H9 (cell line): ENCODE measurements at regions not wholly inside any gene's neighbourhood (a gene's known extent, or its start where the extent isn't known, plus 50 kb on each side); places are given as distances from the start of the nearest gene placed in this dataset.

Experiments used
- DNase-seq: peaks from one replicate; pipeline ENCODE4 v3.0.0-alpha.2; 2017
- H2AFZ ChIP-seq: one replicate; pipeline ENCODE4 v1.6.1; 2013; ENCODE audit warnings: mild to moderate bottlenecking, low read length, control low read depth, moderate library complexity
- H2AK5ac ChIP-seq: 2 replicates; pipeline ENCODE4 v1.6.1; 2013; ENCODE audit warnings: low read length, control low read depth, mixed read lengths; ENCODE audit not compliant: insufficient read length
- H2BK120ac ChIP-seq: one replicate; pipeline ENCODE4 v1.6.1; 2013; ENCODE audit warnings: low read depth, mild to moderate bottlenecking, low read length, control low read depth, inconsistent platforms; ENCODE audit not compliant: poor library complexity, severe bottlenecking
- H2BK12ac ChIP-seq: 2 replicates; pipeline ENCODE4 v1.6.1; 2013; ENCODE audit warnings: low read length, control low read depth, mixed read lengths, low read depth; ENCODE audit not compliant: insufficient read length
- H2BK15ac ChIP-seq: 2 replicates; pipeline ENCODE4 v1.6.1; 2013; ENCODE audit warnings: low read depth, low read length, control low read depth
- H2BK20ac ChIP-seq: one replicate; pipeline ENCODE4 v1.6.1; 2013; ENCODE audit warnings: low read depth, mild to moderate bottlenecking, low read length, control low read depth, inconsistent platforms; ENCODE audit not compliant: poor library complexity, severe bottlenecking
- H2BK5ac ChIP-seq: 2 replicates; pipeline ENCODE4 v1.6.1; 2013; ENCODE audit warnings: low read length, control low read depth, mixed read lengths; ENCODE audit not compliant: insufficient read length
- H3K14ac ChIP-seq: 2 replicates; pipeline ENCODE4 v1.6.1; 2013; ENCODE audit warnings: low read length, control low read depth; ENCODE audit not compliant: insufficient read depth
- H3K18ac ChIP-seq: 2 replicates; pipeline ENCODE4 v1.6.1; 2013; ENCODE audit warnings: low read depth, mild to moderate bottlenecking, mixed read lengths, low read length, control low read depth; ENCODE audit not compliant: insufficient read length
- H3K23ac ChIP-seq: 2 replicates; pipeline ENCODE4 v1.6.1; 2013; ENCODE audit warnings: low read length, control low read depth, mixed read lengths, low read depth; ENCODE audit not compliant: insufficient read length
- H3K23me2 ChIP-seq: 2 replicates; pipeline ENCODE4 v1.6.1; 2013; ENCODE audit warnings: low read depth, mild to moderate bottlenecking, mixed read lengths, low read length, control low read depth; ENCODE audit not compliant: insufficient read length, poor library complexity, severe bottlenecking
- H3K27ac ChIP-seq: 2 replicates; pipeline ENCODE4 v1.5.1; 2013; ENCODE audit warnings: low read length, control low read depth, mixed read lengths, low read depth; ENCODE audit not compliant: insufficient read length
- H3K27me3 ChIP-seq: 2 replicates; pipeline ENCODE4 v1.6.1; 2013; ENCODE audit warnings: low read length, control low read depth, inconsistent platforms; ENCODE audit not compliant: insufficient read depth
- H3K4ac ChIP-seq: 2 replicates; pipeline ENCODE4 v1.6.1; 2013; ENCODE audit warnings: low read depth, mild to moderate bottlenecking, control low read depth, inconsistent platforms, low read length, moderate library complexity
- H3K4me1 ChIP-seq: 2 replicates; pipeline ENCODE4 v1.6.1; 2013; ENCODE audit warnings: low read length, control low read depth, inconsistent platforms; ENCODE audit not compliant: insufficient read depth
- H3K4me2 ChIP-seq: 2 replicates; pipeline ENCODE4 v1.6.1; 2013; ENCODE audit warnings: low read length, control low read depth, mixed read lengths; ENCODE audit not compliant: insufficient read length, insufficient read depth
- H3K56ac ChIP-seq: 2 replicates; pipeline ENCODE4 v1.6.1; 2013; ENCODE audit warnings: low read depth, mild to moderate bottlenecking, mixed read lengths, low read length, control low read depth; ENCODE audit not compliant: insufficient read length
- H3K79me1 ChIP-seq: 2 replicates; pipeline ENCODE4 v1.6.1; 2013; ENCODE audit warnings: low read depth, mild to moderate bottlenecking, moderate library complexity, low read length, control low read depth, inconsistent platforms; ENCODE audit not compliant: insufficient read depth, poor library complexity, severe bottlenecking
- H3K79me2 ChIP-seq: 2 replicates; pipeline ENCODE4 v1.6.1; 2013; ENCODE audit warnings: low read length, control low read depth, inconsistent platforms; ENCODE audit not compliant: insufficient read depth
- H3K9ac ChIP-seq: 2 replicates; pipeline ENCODE4 v1.6.1; 2013; ENCODE audit warnings: low read length, control low read depth, mixed read lengths; ENCODE audit not compliant: insufficient read length; ENCODE audit errors: extremely low read depth
- H3K9me3 ChIP-seq: one replicate; pipeline ENCODE4 v1.6.1; 2013; ENCODE audit warnings: low read depth, low read length, inconsistent platforms; ENCODE audit not compliant: control insufficient read depth
- H3T11ph ChIP-seq: one replicate; pipeline ENCODE4 v1.6.1; 2013; ENCODE audit warnings: mild to moderate bottlenecking, low read length, control low read depth, inconsistent platforms
- H4K20me1 ChIP-seq: one replicate; pipeline ENCODE4 v1.6.1; 2013; ENCODE audit not compliant: control insufficient read depth, insufficient read length, insufficient read depth
- H4K5ac ChIP-seq: 2 replicates; pipeline ENCODE4 v1.6.1; 2013; ENCODE audit warnings: low read depth, mild to moderate bottlenecking, mixed read lengths, low read length, control low read depth; ENCODE audit not compliant: insufficient read length
- H4K8ac ChIP-seq: replicated peaks from 2 replicates; pipeline ENCODE4 v1.6.1; 2013; ENCODE audit warnings: low read length, control low read depth, mixed read lengths, low read depth; ENCODE audit not compliant: insufficient read length
- H4K91ac ChIP-seq: 2 replicates; pipeline ENCODE4 v1.6.1; 2013; ENCODE audit warnings: low read depth, mild to moderate bottlenecking, moderate library complexity, mixed read lengths, low read length, control low read depth; ENCODE audit not compliant: insufficient read length
- H3K27ac Mint-ChIP-seq, 3 experiments: 2 replicates in 2 of 3; 3 replicates in 1 of 3; pipeline ENCODE4 v1.8.0; 2020 to 2021; ENCODE audit warnings: mixed read lengths in 3 of 3, mild to moderate bottlenecking in 1 of 3, moderate library complexity in 1 of 3
- H3K27me3 Mint-ChIP-seq: 2 replicates; pipeline ENCODE4 v1.8.0; 2021; ENCODE audit warnings: low read depth, mild to moderate bottlenecking, moderate library complexity, mixed read lengths
- H3K36me3 Mint-ChIP-seq, 3 experiments: 2 replicates in 2 of 3; 3 replicates in 1 of 3; pipeline ENCODE4 v1.8.0; 2020 to 2021; ENCODE audit warnings: low read depth in 3 of 3, mixed read lengths in 3 of 3; ENCODE audit not compliant: insufficient read depth in 1 of 3
- H3K4me1 Mint-ChIP-seq, 2 experiments: 2 replicates each; pipeline ENCODE4 v1.8.0; 2020; ENCODE audit warnings: mixed read lengths in 2 of 2
- H3K4me3 Mint-ChIP-seq, 2 experiments: 2 replicates in 1 of 2; 3 replicates in 1 of 2; pipeline ENCODE4 v1.8.0; 2020 to 2021; ENCODE audit warnings: mild to moderate bottlenecking in 2 of 2, mixed read lengths in 2 of 2, moderate library complexity in 1 of 2
- H3K9me3 Mint-ChIP-seq, 2 experiments: 2 replicates in 1 of 2; 3 replicates in 1 of 2; pipeline ENCODE4 v1.8.0; 2020; ENCODE audit warnings: mild to moderate bottlenecking in 2 of 2, mixed read lengths in 2 of 2, moderate library complexity in 1 of 2
- WGBS: extraction: QIAGEN DNeasy Blood & Tissue Kit; methylation state at CpG from one replicate; pipeline ENCODE4 v1.1.7; 2013; ENCODE audit warnings: missing lambda C conversion rate, low lambda C conversion rate, mixed read lengths; ENCODE audit not compliant: insufficient read length; ENCODE audit errors: extremely low coverage; 5-methylcytosine and 5-hydroxymethylcytosine counted together
- TF ChIP-seq, protein P1 (sequence below): fragments of 200-600 bp; sonication (generic); conservative IDR thresholded peaks from 3 replicates; pipeline ENCODE4 v1.8.0; 2021; ENCODE audit warnings: antibody characterized with exemption, mild to moderate bottlenecking

DNA sequence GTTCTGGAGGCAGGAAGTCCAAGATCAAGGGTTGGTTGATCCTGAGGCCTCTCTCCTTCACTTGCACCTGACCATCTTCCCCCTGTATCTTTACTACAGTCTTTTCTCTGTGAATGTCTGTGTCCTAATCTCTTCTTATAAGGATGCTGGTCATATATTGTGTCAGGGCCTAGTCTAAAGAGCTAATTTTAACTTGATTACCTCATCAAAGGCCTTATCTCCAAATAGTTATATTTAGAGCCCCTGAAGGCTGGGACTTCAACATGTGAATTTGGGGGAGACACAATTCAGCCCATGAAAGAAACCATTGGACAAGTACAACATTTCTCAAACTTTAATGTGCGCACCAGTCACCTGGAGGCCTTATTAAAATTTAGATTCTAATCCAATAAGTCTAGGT is 62.8 kb upstream of the DYNLT3 start:
- no peak overlapping the region for H2BK120ac ChIP-seq
- H2AK5ac ChIP-seq = no peak overlapping the region
- H3K79me2 ChIP-seq = no peaks in the 10 kb centered on the region
- Mint-ChIP-seq H3K27ac (no peak overlapping the region), H3K27me3 (peaks cover 10% of the 10 kb centered on the region), H3K4me3 (no peak overlapping the region), H3K9me3 (peaks cover 52% of the 10 kb centered on the region in 2 experiments), H3K36me3 (peaks cover 0 to 2% (median 0%) of the 10 kb centered on the region in 3 experiments; a peak in 2 of 7 replicates), H3K4me1 (peaks cover 0 to 5% of the 10 kb centered on the region in 2 experiments; a peak in 1 of 4 replicates)
- no peak overlapping the region for H3K14ac ChIP-seq
- H2AFZ ChIP-seq = no peak overlapping the region
- H2BK12ac ChIP-seq = no peak overlapping the region
- H2BK20ac ChIP-seq = no peak overlapping the region
- no peak overlapping the region for H3K56ac ChIP-seq
- H4K91ac ChIP-seq = no peak overlapping the region
- no peaks in the 10 kb centered on the region for H4K20me1 ChIP-seq
- no peak overlapping the region for H3K4ac ChIP-seq
- DNase-seq = no peak
- WGBS = no CpG with 5 or more reads among the region's 1 CpG
- H4K5ac ChIP-seq = no peak overlapping the region
- no peaks in the 10 kb centered on the region for H3K79me1 ChIP-seq
- no peak overlapping the region for H3K18ac ChIP-seq
- H3K9me3 ChIP-seq = no peaks in the 10 kb centered on the region
- H2BK15ac ChIP-seq = no peak overlapping the region
- no peak overlapping the region for H3T11ph ChIP-seq
- no peaks in the 10 kb centered on the region for H3K4me1 ChIP-seq
- no peaks in the 10 kb centered on the region for H3K23me2 ChIP-seq
- H4K8ac ChIP-seq = no peak overlapping the region
- H2BK5ac ChIP-seq = no peak overlapping the region
- H3K9ac ChIP-seq = no peak overlapping the region
- no peak overlapping the region for H3K4me2 ChIP-seq
- TF ChIP-seq, protein P1, sequence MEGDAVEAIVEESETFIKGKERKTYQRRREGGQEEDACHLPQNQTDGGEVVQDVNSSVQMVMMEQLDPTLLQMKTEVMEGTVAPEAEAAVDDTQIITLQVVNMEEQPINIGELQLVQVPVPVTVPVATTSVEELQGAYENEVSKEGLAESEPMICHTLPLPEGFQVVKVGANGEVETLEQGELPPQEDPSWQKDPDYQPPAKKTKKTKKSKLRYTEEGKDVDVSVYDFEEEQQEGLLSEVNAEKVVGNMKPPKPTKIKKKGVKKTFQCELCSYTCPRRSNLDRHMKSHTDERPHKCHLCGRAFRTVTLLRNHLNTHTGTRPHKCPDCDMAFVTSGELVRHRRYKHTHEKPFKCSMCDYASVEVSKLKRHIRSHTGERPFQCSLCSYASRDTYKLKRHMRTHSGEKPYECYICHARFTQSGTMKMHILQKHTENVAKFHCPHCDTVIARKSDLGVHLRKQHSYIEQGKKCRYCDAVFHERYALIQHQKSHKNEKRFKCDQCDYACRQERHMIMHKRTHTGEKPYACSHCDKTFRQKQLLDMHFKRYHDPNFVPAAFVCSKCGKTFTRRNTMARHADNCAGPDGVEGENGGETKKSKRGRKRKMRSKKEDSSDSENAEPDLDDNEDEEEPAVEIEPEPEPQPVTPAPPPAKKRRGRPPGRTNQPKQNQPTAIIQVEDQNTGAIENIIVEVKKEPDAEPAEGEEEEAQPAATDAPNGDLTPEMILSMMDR = no peak
- no peaks in the 10 kb centered on the region for H3K27me3 ChIP-seq
- no peak overlapping the region for H3K23ac ChIP-seq
- no peak overlapping the region for H3K27ac ChIP-seq
